K562 (cell line): ENCODE measurements at regions not wholly inside any gene's neighbourhood (a gene's known extent, or its start where the extent isn't known, plus 50 kb on each side); places are given as distances from the start of the nearest gene placed in this dataset.

Source experiments
- CBX5 ChIP-seq: IDR thresholded peaks from 2 replicates; pipeline ENCODE4 v1.6.1; 2014; ENCODE audit warnings: low read depth, borderline replicate concordance
- CHCHD3 ChIP-seq: fragments of 250-450 bp; sonication (Bioruptor Pico); IDR thresholded peaks from 2 replicates; pipeline ENCODE4 v2.1.2; 2022; ENCODE audit warnings: mild to moderate bottlenecking
- HDAC2 ChIP-seq: fragments of 450-650 bp; IDR thresholded peaks from 2 replicates; pipeline ENCODE4 v1.6.1; 2016; ENCODE audit warnings: mild to moderate bottlenecking
- JUN ChIP-seq, 2 experiments: sonication (generic) in 1 of 2; formaldehyde crosslinking in 1 of 2; IDR thresholded peaks; 2 replicates each; pipeline versions ENCODE4 v1.6.1 to v1.8.0; 2012 to 2022; ENCODE audit warnings: borderline replicate concordance in 2 of 2, mild to moderate bottlenecking in 2 of 2, improper control_type of control experiment in 1 of 2, low read depth in 1 of 2, low read length in 1 of 2, missing genetic modification reagents in 1 of 2
- PBX2 ChIP-seq, 2 experiments: IDR thresholded peaks in 1 of 2; conservative IDR thresholded peaks in 1 of 2; 2 replicates each; pipeline ENCODE4 v1.6.1; 2016; ENCODE audit warnings: low read depth in 2 of 2, mild to moderate bottlenecking in 1 of 2, missing compliant biosample characterization in 1 of 2, missing genetic modification characterization in 1 of 2, moderate library complexity in 1 of 2
- POLR2AphosphoS5 ChIP-seq: IDR thresholded peaks from 2 replicates; pipeline ENCODE4 v1.6.1; 2011; ENCODE audit warnings: mild to moderate bottlenecking, low read depth, low read length, moderate library complexity; ENCODE audit not compliant: control insufficient read depth, insufficient read depth
- TEAD4 ChIP-seq, 2 experiments: sonication (generic) in 1 of 2; formaldehyde crosslinking in 1 of 2; IDR thresholded peaks; 2 replicates each; pipeline versions ENCODE4 v1.6.1 to v1.8.0; 2012 to 2022; ENCODE audit warnings: borderline replicate concordance in 1 of 2, inconsistent platforms in 1 of 2, low read length in 1 of 2, mild to moderate bottlenecking in 1 of 2, missing genetic modification reagents in 1 of 2
- ZNF316 ChIP-seq: fragments of 450-650 bp; IDR thresholded peaks from 2 replicates; pipeline ENCODE4 v1.6.1; 2016
- TF ChIP-seq, protein P1 (sequence below), 2 experiments: fragments of 450-650 bp in 1 of 2; IDR thresholded peaks; 2 replicates each; pipeline ENCODE4 v1.6.1; 2011 to 2017; ENCODE audit warnings: low read depth in 2 of 2, antibody characterized with exemption in 1 of 2, borderline replicate concordance in 1 of 2, low read length in 1 of 2, mild to moderate bottlenecking in 1 of 2, mixed read lengths in 1 of 2; ENCODE audit not compliant: control insufficient read depth in 1 of 2
- TF ChIP-seq, protein P2 (sequence below), 2 experiments: fragments of 150-350 bp in 1 of 2; IDR thresholded peaks; 2 replicates each; pipeline ENCODE4 v1.6.1; 2012 to 2016; ENCODE audit warnings: low read depth in 2 of 2, low read length in 2 of 2, mild to moderate bottlenecking in 1 of 2, moderate library complexity in 1 of 2

DNA sequence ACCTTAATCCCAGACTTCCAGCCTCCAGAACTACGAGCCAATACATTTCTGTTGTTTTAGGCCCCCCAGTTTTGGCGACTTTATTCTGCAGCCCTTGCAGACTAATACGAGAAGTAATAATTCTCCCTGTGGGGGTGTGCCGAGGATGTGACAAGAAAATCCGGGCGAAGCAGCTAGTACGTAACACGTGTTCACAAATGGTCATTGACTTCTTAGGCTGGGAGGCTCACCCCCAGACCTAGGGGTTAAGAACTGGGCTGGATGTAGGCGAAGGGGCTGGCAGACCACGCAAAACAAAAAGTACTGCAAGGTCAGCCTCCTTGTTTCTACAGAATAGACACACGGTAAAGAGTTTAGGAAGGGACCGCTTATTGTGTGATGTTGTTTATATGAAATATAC is 69.8 kb upstream of the ESRRB start:
- TF ChIP-seq, protein P1, sequence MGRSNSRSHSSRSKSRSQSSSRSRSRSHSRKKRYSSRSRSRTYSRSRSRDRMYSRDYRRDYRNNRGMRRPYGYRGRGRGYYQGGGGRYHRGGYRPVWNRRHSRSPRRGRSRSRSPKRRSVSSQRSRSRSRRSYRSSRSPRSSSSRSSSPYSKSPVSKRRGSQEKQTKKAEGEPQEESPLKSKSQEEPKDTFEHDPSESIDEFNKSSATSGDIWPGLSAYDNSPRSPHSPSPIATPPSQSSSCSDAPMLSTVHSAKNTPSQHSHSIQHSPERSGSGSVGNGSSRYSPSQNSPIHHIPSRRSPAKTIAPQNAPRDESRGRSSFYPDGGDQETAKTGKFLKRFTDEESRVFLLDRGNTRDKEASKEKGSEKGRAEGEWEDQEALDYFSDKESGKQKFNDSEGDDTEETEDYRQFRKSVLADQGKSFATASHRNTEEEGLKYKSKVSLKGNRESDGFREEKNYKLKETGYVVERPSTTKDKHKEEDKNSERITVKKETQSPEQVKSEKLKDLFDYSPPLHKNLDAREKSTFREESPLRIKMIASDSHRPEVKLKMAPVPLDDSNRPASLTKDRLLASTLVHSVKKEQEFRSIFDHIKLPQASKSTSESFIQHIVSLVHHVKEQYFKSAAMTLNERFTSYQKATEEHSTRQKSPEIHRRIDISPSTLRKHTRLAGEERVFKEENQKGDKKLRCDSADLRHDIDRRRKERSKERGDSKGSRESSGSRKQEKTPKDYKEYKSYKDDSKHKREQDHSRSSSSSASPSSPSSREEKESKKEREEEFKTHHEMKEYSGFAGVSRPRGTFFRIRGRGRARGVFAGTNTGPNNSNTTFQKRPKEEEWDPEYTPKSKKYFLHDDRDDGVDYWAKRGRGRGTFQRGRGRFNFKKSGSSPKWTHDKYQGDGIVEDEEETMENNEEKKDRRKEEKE (IDR thresholded peaks at IDR 0.05; ENCODE audit: borderline replicate concordance in 1 of 2, control insufficient read depth in 1 of 2, low read depth in 2 of 2, low read length in 1 of 2): no peak
- TF ChIP-seq PBX2 (CRISPR knock-in tag; IDR thresholded peaks at IDR 0.05; ENCODE audit: low read depth): no peak
- TF ChIP-seq PBX2 (tag; conservative IDR thresholded peaks at IDR 0.05; ENCODE audit: low read depth): no peak
- TF ChIP-seq JUN (IDR thresholded peaks at IDR 0.05; ENCODE audit: borderline replicate concordance, low read depth, low read length): no peak
- TF ChIP-seq JUN (CRISPR knock-in tag; IDR thresholded peaks at IDR 0.05; ENCODE audit: borderline replicate concordance): no peak
- TF ChIP-seq, protein P2, sequence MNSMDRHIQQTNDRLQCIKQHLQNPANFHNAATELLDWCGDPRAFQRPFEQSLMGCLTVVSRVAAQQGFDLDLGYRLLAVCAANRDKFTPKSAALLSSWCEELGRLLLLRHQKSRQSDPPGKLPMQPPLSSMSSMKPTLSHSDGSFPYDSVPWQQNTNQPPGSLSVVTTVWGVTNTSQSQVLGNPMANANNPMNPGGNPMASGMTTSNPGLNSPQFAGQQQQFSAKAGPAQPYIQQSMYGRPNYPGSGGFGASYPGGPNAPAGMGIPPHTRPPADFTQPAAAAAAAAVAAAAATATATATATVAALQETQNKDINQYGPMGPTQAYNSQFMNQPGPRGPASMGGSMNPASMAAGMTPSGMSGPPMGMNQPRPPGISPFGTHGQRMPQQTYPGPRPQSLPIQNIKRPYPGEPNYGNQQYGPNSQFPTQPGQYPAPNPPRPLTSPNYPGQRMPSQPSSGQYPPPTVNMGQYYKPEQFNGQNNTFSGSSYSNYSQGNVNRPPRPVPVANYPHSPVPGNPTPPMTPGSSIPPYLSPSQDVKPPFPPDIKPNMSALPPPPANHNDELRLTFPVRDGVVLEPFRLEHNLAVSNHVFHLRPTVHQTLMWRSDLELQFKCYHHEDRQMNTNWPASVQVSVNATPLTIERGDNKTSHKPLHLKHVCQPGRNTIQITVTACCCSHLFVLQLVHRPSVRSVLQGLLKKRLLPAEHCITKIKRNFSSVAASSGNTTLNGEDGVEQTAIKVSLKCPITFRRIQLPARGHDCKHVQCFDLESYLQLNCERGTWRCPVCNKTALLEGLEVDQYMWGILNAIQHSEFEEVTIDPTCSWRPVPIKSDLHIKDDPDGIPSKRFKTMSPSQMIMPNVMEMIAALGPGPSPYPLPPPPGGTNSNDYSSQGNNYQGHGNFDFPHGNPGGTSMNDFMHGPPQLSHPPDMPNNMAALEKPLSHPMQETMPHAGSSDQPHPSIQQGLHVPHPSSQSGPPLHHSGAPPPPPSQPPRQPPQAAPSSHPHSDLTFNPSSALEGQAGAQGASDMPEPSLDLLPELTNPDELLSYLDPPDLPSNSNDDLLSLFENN (IDR thresholded peaks at IDR 0.05; ENCODE audit: low read depth in 2 of 2, low read length in 2 of 2): no peak
- no peak for TF ChIP-seq HDAC2
- TF ChIP-seq ZNF316: no peak
- TF ChIP-seq CBX5: no peak
- no peak for TF ChIP-seq POLR2AphosphoS5
- TF ChIP-seq TEAD4 (IDR thresholded peaks at IDR 0.05; ENCODE audit: low read length): no peak
- TF ChIP-seq TEAD4 (CRISPR knock-in tag; IDR thresholded peaks at IDR 0.05; ENCODE audit: borderline replicate concordance): no peak
- TF ChIP-seq CHCHD3 (CRISPR knock-in tag): no peak
